Spleen (tissue), 11 donors: ENCODE measurements at regions not wholly inside any gene's neighbourhood (a gene's known extent, or its start where the extent isn't known, plus 50 kb on each side); places are given as distances from the start of the nearest gene placed in this dataset.
A peak's percentile ranks its signal among the peaks of the same experiment; 100 is the strongest.
"Not testable (repeated sequence)": the region's sequence is repeated elsewhere in the genome, so short reads cannot be mapped to it uniquely, and the experiment has no call there.

Experiments
- DNase-seq: peaks from one replicate; pipeline ENCODE4 v3.0.0-alpha.2; 2020
- H3K27ac ChIP-seq, 8 donors: fragments of 200-600 bp; sonication (generic) in 7 of 8; 1 replicate in 4 of 8; 2 replicates in 4 of 8; pipeline versions ENCODE4 v1.5.0 to v1.8.0; 2016 to 2021; ENCODE audit warnings: inconsistent platforms in 4 of 8, mild to moderate bottlenecking in 4 of 8, moderate library complexity in 1 of 8
- H3K27me3 ChIP-seq, 7 donors: fragments of 200-600 bp; sonication (generic) in 6 of 7; replicated peaks in 1 of 7; 1 replicate in 4 of 7; 2 replicates in 3 of 7; pipeline versions ENCODE4 v1.5.0 to v1.8.0; 2016 to 2021; ENCODE audit warnings: inconsistent platforms in 3 of 7, mild to moderate bottlenecking in 1 of 7
- H3K36me3 ChIP-seq, 6 donors: fragments of 200-600 bp; sonication (generic) in 5 of 6; 1 replicate in 4 of 6; 2 replicates in 2 of 6; pipeline versions ENCODE4 v1.5.0 to v1.8.0; 2016 to 2021; ENCODE audit warnings: inconsistent platforms in 2 of 6
- H3K4me1 ChIP-seq, 6 donors: fragments of 200-600 bp; sonication (generic) in 5 of 6; 1 replicate in 3 of 6; 2 replicates in 3 of 6; pipeline versions ENCODE4 v1.5.0 to v1.8.0; 2016 to 2021; ENCODE audit warnings: inconsistent platforms in 3 of 6
- H3K4me3 ChIP-seq, 8 donors: fragments of 200-600 bp; sonication (generic) in 7 of 8; 1 replicate in 4 of 8; 2 replicates in 4 of 8; pipeline versions ENCODE4 v1.5.0 to v1.8.0; 2016 to 2021; ENCODE audit warnings: inconsistent platforms in 4 of 8, mild to moderate bottlenecking in 4 of 8, moderate library complexity in 2 of 8
- H3K9me3 ChIP-seq, 8 donors: fragments of 200-600 bp; sonication (generic) in 7 of 8; 1 replicate in 4 of 8; 2 replicates in 4 of 8; pipeline versions ENCODE4 v1.5.0 to v1.8.0; 2016 to 2021; ENCODE audit warnings: inconsistent platforms in 4 of 8
- POLR2A ChIP-seq, 3 donors: fragments of 450-650 bp; IDR thresholded peaks; one replicate each; pipeline ENCODE4 v1.5.1; 2017; ENCODE audit warnings: antibody characterized with exemption in 3 of 3, mild to moderate bottlenecking in 1 of 3
- POLR2AphosphoS5 ChIP-seq, 3 donors: sonication (generic); formaldehyde crosslinking; IDR thresholded peaks; one replicate each; pipeline ENCODE4 v1.5.1; 2017; ENCODE audit warnings: antibody characterized with exemption in 3 of 3
- WGBS, 5 donors: extraction: QIAGEN DNeasy Blood & Tissue Kit in 3 of 5; methylation state at CpG; one replicate each; pipeline versions ENCODE4 v1.1.5 to v1.1.7; 2013 to 2018; 5-methylcytosine and 5-hydroxymethylcytosine counted together
- intact Hi-C: fragments of 100-400 bp; cut with DNase I; formaldehyde crosslinking; loops from one replicate; pipeline ENCODE4 v1.15.0; 2023; ENCODE audit warnings: low total_unique reads
- TF ChIP-seq, protein P1 (sequence below), 11 experiments: fragments of 200-600 bp in 7 of 11; fragments of 450-650 bp in 4 of 11; sonication (generic) in 4 of 11; IDR thresholded peaks in 8 of 11; conservative IDR thresholded peaks in 3 of 11; 1 replicate in 7 of 11; 2 replicates in 4 of 11; pipeline versions ENCODE4 v1.4.0 to v1.8.0; 2016 to 2021; ENCODE audit warnings: antibody characterized with exemption in 11 of 11, inconsistent platforms in 4 of 11, mild to moderate bottlenecking in 1 of 11
- donor health status: healthy with polysubstance abuse.
- donor health status: DM: no; HTN: no; CAD: no; lungs with moderate emphysema.
- donor health status: DM: no; HTN: no; CAD: no.
- donor health status: Bipolar disorder and iron deficiency.
- donor health status: healthy.
- donor health status: DM: no; HTN: no; CAD: no.
- donor health status: DM: yes; HTN: yes; CAD: no.

DNA sequence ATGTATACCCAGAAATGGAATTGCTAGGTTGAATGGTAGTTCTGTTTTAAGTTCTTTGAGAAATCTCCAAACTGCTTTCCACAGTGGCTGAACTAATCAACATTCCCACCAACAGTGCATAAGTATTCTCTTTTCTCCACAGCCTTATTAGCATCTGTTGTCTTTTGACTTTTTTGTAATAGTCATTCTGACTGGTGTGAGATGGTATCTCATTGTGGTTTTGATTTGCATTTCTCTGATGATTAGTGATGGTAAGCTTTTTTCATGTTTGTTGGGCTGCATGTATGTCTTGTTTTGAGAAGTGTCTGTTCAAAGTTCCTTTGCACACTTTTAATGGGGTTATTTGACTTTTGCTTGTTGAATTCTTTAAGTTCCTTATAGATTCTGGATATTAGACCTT, 52.4 kb upstream of the EHHADH start:
- intact Hi-C loops, H3K27me3 ChIP-seq, H3K4me3 ChIP-seq, H3K4me1 ChIP-seq, H3K27ac ChIP-seq, DNase-seq: not testable (repeated sequence)
- peaks cover 0 to 29% (median 2%) of the 10 kb centered on the region in 6 donors for H3K36me3 ChIP-seq
- peaks cover 0 to 31% (median 26%) of the 10 kb centered on the region in 8 donors for H3K9me3 ChIP-seq

DNA sequence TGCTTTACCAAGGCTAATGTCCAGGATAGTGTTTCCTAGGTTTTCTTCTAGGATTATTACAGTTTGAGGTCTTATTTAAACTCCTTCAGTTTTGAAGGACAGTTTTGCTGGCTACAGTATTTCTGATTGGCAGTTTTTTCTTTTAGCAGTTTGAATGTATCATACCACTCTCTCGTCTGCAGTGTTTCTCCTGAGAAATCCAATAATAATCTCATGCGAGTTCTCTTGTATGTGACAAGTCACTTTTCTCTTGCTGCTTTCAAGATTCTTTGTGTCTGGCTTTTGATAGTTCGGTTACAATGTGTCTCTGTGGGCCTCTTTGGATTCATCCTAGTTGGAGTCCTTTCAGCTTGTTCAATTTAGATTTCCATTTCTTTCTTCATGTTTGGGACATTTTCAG, 53.0 kb upstream of the EHHADH start:
- WGBS, 5 donors = 88 to 98% (median 95%) methylated on average over 3 of the region's 3 CpGs
- peaks cover 0 to 29% (median 2%) of the 10 kb centered on the region in 6 donors for H3K36me3 ChIP-seq

DNA sequence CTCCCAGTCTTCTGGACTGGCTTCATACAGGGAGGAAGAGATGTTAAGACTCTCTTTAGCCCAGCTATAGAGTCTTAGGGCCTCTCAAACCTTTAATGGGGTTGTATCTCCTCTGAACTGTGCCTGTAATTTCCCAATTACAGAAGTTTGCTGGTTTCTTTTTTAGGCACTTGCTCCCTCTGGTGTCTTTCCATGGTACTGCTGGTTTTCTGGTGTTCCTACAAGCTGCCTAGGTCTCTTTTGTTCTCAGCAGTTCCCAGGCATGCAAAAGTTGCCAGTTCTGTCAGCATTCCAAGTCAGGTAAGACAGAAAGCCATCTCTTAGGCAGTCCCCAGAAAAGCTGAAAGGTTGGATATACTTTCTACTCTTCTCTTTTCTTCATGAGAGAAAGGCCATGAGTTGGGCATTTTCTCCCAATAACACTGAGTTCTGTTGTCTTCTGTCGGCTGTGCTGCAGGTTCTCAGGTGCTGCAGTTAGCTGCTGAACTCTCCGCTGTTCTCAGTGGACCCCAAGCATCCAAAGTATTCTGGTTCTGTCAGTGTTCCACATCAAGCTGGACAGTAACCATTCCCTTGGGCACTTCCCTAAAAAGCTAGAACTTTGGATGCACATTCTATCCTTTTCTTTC, 54.4 kb upstream of the EHHADH start:
- Histone ChIP-seq H3K27me3 (no peaks in the 10 kb centered on the region), H3K9me3 (peaks cover 0 to 31% (median 27%) of the 10 kb centered on the region in 8 donors), H3K36me3 (peaks cover 0 to 29% (median 2%) of the 10 kb centered on the region in 6 donors), H3K27ac (no peak overlapping the region), H3K4me1 (peaks cover 0 to 5% (median 0%) of the 10 kb centered on the region in 6 donors), H3K4me3 (no peak overlapping the region)
- no peak for DNase-seq
- WGBS, 5 donors = 91 to 93% (median 92%) methylated on average over 2 of the region's 2 CpGs
- intact Hi-C loops = no loop called here
- TF ChIP-seq POLR2AphosphoS5 (IDR thresholded peaks at IDR 0.05) (no peak), POLR2A (IDR thresholded peaks at IDR 0.05) (no peak)
- TF ChIP-seq, protein P1, sequence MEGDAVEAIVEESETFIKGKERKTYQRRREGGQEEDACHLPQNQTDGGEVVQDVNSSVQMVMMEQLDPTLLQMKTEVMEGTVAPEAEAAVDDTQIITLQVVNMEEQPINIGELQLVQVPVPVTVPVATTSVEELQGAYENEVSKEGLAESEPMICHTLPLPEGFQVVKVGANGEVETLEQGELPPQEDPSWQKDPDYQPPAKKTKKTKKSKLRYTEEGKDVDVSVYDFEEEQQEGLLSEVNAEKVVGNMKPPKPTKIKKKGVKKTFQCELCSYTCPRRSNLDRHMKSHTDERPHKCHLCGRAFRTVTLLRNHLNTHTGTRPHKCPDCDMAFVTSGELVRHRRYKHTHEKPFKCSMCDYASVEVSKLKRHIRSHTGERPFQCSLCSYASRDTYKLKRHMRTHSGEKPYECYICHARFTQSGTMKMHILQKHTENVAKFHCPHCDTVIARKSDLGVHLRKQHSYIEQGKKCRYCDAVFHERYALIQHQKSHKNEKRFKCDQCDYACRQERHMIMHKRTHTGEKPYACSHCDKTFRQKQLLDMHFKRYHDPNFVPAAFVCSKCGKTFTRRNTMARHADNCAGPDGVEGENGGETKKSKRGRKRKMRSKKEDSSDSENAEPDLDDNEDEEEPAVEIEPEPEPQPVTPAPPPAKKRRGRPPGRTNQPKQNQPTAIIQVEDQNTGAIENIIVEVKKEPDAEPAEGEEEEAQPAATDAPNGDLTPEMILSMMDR (IDR thresholded peaks at IDR 0.05 in 8 of 11, conservative IDR thresholded peaks at IDR 0.05 in 3 of 11) = peak; percentile 41 to 86 (median 68)

More for the DNA sequence above, 53.0 kb upstream of the EHHADH start:
- no peak for DNase-seq
- Histone ChIP-seq H3K4me3 (no peak overlapping the region), H3K4me1 (peaks cover 0 to 5% (median 0%) of the 10 kb centered on the region in 6 donors), H3K27ac (no peak overlapping the region), H3K27me3 (no peaks in the 10 kb centered on the region), H3K9me3 (peaks cover 0 to 31% (median 27%) of the 10 kb centered on the region in 8 donors)
- intact Hi-C loops = no loop called here
- TF ChIP-seq POLR2AphosphoS5 (IDR thresholded peaks at IDR 0.05) = no peak
- TF ChIP-seq, protein P1 (IDR thresholded peaks at IDR 0.05 in 8 of 11, conservative IDR thresholded peaks at IDR 0.05 in 3 of 11) = no peak
- no peak for TF ChIP-seq POLR2A (IDR thresholded peaks at IDR 0.05)

DNA sequence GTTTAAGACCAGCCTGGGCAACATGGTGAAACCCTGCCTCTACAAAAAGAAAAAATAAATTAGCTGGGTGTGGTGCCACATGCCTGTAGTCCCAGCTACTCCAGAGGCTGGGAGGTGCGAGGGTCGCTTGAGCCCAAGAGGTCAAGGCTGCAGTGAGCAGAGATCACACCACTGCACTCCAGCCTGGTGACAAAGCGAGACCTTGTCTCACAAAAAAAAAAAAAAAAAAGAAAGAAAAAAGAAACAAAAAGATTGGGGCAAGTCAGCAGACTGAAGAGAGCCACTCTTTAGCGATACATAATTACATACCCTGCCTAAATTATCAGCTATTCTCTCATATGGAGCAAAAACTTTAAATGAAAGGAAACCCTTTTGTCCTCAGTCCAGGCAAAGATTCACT, 53.6 kb upstream of the MAP3K13 start:
- Histone ChIP-seq H3K36me3 (peaks cover 0 to 29% (median 2%) of the 10 kb centered on the region in 6 donors), H3K27ac (no peak overlapping the region), H3K4me1 (peaks cover 0 to 5% (median 0%) of the 10 kb centered on the region in 6 donors), H3K4me3 (no peak overlapping the region), H3K9me3 (peaks cover 0 to 31% (median 27%) of the 10 kb centered on the region in 8 donors), H3K27me3 (no peaks in the 10 kb centered on the region)
- DNase-seq = no peak
- no peak for TF ChIP-seq POLR2AphosphoS5 (IDR thresholded peaks at IDR 0.05)
- TF ChIP-seq, protein P1 (IDR thresholded peaks at IDR 0.05 in 8 of 11, conservative IDR thresholded peaks at IDR 0.05 in 3 of 11) = no peak
- TF ChIP-seq POLR2A (IDR thresholded peaks at IDR 0.05) = no peak
- intact Hi-C loops = no loop called here
- 66 to 95% (median 69%) methylated on average over 4 of the region's 4 CpGs for WGBS, 5 donors
